ENCODE measurements at regions not wholly inside any gene's neighbourhood (a gene's known extent, or its start where the extent isn't known, plus 50 kb on each side); places are given as distances from the start of the nearest gene placed in this dataset.

DNA sequence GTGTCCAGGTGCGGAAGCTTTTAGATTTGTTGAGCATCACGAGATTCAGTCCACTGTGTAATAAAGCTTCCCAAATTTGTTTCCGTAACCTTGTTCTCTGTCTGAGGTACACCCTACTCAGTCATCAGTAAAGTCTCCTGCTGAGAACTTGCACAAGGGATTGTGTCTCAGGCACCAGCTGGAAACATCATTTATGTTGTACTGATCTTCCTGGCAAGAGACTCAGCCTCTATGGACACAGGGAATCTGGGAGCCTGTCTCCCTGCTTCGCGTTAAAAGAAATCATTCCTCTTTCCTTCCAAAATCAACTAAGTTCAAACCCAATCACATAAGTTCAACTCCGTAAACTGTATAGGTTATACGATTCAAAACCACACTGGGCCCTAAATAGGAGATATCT is 336.8 kb downstream of the GPR37 start:
- H3K27ac ChIP-seq, result no peak overlapping the region
- no peaks in the 10 kb centered on the region for H3K27me3 ChIP-seq
- no peaks in the 10 kb centered on the region for H3K4me1 ChIP-seq
- H3K9me3 ChIP-seq, result no peaks in the 10 kb centered on the region
- DNase-seq (ENCODE audit: extremely low spot score in 2 of 2), result no peak
- H3K36me3 ChIP-seq, result no peaks in the 10 kb centered on the region
- intact Hi-C loops (cut with DNase I), result no loop called here
- TF ChIP-seq POLR2A (IDR thresholded peaks at IDR 0.05) (no peak), POLR2AphosphoS5 (IDR thresholded peaks at IDR 0.05; ENCODE audit: insufficient read depth in 1 of 2, low read depth in 1 of 2) (no peak)
- TF ChIP-seq, protein P1, sequence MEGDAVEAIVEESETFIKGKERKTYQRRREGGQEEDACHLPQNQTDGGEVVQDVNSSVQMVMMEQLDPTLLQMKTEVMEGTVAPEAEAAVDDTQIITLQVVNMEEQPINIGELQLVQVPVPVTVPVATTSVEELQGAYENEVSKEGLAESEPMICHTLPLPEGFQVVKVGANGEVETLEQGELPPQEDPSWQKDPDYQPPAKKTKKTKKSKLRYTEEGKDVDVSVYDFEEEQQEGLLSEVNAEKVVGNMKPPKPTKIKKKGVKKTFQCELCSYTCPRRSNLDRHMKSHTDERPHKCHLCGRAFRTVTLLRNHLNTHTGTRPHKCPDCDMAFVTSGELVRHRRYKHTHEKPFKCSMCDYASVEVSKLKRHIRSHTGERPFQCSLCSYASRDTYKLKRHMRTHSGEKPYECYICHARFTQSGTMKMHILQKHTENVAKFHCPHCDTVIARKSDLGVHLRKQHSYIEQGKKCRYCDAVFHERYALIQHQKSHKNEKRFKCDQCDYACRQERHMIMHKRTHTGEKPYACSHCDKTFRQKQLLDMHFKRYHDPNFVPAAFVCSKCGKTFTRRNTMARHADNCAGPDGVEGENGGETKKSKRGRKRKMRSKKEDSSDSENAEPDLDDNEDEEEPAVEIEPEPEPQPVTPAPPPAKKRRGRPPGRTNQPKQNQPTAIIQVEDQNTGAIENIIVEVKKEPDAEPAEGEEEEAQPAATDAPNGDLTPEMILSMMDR (IDR thresholded peaks at IDR 0.05), result no peak
- H3K4me3 ChIP-seq, result no peak overlapping the region

DNA sequence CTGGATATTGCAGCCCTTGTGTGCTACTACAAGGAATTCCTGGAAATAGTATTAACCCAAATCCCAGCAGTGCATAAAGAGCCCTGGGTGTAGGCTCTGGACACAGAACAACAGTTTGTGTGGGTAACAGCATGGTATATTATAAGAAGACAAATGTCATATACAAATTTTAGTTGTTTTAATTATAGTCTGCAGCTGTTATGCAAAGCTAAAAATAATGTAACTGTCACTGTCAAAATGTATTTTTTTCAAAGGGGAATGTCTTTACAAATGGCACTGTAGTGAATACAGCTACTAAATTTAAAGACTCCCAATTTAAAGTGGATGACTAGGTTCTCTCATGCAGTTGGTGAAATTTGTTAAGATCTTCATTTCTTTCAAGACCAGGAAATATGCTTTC is 339.0 kb downstream of the GPR37 start:
- TF ChIP-seq, protein P1 (IDR thresholded peaks at IDR 0.05), result no peak
- TF ChIP-seq POLR2AphosphoS5 (IDR thresholded peaks at IDR 0.05; ENCODE audit: insufficient read depth in 1 of 2, low read depth in 1 of 2), result no peak
- TF ChIP-seq POLR2A (IDR thresholded peaks at IDR 0.05), result no peak

DNA sequence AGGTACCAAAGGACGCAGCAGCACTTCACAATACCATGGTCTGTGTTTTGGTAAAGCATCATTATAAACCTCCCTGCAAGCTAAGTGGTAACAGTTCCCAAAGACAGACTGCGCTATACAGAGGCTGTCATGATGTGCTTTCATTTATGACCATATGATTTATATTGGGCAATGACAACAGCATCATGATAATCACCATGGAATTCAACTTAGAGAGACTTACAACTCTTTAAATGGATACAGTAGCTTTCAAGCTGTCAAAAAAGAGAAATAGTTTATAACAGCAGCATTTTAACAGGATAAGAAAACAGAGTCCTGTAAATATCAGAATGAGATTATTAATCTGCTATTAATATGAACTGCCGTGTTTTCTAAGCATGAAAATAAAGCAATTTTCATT is 341.7 kb downstream of the GPR37 start:
- Histone ChIP-seq H3K36me3 (no peaks in the 10 kb centered on the region), H3K27me3 (no peaks in the 10 kb centered on the region), H3K4me3 (no peak overlapping the region), H3K9me3 (no peaks in the 10 kb centered on the region), H3K4me1 (no peaks in the 10 kb centered on the region), H3K27ac (no peak overlapping the region)
- no peak for DNase-seq (ENCODE audit: extremely low spot score in 2 of 2)
- intact Hi-C loops (cut with DNase I), result no loop called here
- TF ChIP-seq POLR2A (IDR thresholded peaks at IDR 0.05) (no peak), POLR2AphosphoS5 (IDR thresholded peaks at IDR 0.05; ENCODE audit: insufficient read depth in 1 of 2, low read depth in 1 of 2) (no peak)
- TF ChIP-seq, protein P1 (IDR thresholded peaks at IDR 0.05), result no peak

More for the DNA sequence above, 339.0 kb downstream of the GPR37 start:
- no peaks in the 10 kb centered on the region for H3K9me3 ChIP-seq
- intact Hi-C loops (cut with DNase I), result no loop called here
- no peaks in the 10 kb centered on the region for H3K27me3 ChIP-seq
- DNase-seq (ENCODE audit: extremely low spot score in 2 of 2), result no peak
- no peaks in the 10 kb centered on the region for H3K36me3 ChIP-seq
- H3K4me3 ChIP-seq, result no peak overlapping the region
- H3K4me1 ChIP-seq, result no peaks in the 10 kb centered on the region
- no peak overlapping the region for H3K27ac ChIP-seq

DNA sequence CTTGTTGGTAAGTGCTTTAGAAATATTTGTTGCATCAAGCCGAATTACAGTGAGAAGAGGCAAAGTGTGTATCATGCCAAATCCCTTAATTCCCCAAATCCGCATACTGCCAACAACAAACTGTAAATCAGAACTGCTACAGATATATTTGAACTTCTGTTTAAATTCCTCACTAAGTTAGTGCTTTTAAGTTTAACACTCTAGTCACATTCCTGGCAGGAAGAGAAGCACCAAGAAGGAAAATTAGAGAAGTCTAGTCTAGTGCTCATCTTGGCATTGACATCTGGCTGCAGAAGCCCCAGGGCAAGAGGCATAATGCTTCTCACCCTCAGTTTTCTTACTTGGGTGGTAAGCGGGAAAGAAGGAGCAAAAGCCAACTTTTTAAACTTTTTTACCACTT is 343.5 kb downstream of the GPR37 start:
- intact Hi-C loops (cut with DNase I), result no loop called here
- Histone ChIP-seq H3K4me1 (no peaks in the 10 kb centered on the region), H3K27ac (no peak overlapping the region), H3K36me3 (no peaks in the 10 kb centered on the region), H3K4me3 (no peak overlapping the region), H3K9me3 (no peaks in the 10 kb centered on the region), H3K27me3 (no peaks in the 10 kb centered on the region)
- DNase-seq (ENCODE audit: extremely low spot score in 2 of 2), result no peak
- TF ChIP-seq POLR2AphosphoS5 (IDR thresholded peaks at IDR 0.05; ENCODE audit: insufficient read depth in 1 of 2, low read depth in 1 of 2), result no peak
- no peak for TF ChIP-seq POLR2A (IDR thresholded peaks at IDR 0.05)
- TF ChIP-seq, protein P1 (IDR thresholded peaks at IDR 0.05), result no peak

DNA sequence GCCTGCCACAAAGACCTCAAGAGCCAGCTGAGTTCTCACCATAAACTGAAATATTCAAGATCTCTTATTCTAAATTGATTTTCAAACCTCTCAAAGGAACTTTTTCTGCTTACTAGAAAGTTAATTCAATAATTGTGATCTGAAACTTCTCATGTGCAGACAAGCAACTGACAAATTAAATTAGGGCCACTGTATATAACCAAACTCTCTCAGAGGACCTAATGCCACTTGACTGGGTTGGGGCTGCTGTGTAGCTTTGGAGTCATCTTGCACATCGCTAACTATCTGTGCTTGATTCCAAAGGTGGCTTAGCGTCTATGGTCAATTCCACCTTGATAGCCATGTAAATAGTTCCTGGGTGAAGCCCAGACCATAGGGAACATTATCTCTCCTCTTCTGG is 345.2 kb downstream of the GPR37 start:
- Histone ChIP-seq H3K27me3 (no peaks in the 10 kb centered on the region), H3K4me3 (no peak overlapping the region), H3K36me3 (no peaks in the 10 kb centered on the region), H3K27ac (no peak overlapping the region), H3K4me1 (no peaks in the 10 kb centered on the region), H3K9me3 (no peaks in the 10 kb centered on the region)
- TF ChIP-seq POLR2AphosphoS5 (IDR thresholded peaks at IDR 0.05; ENCODE audit: insufficient read depth in 1 of 2, low read depth in 1 of 2) (no peak), POLR2A (IDR thresholded peaks at IDR 0.05) (no peak)
- TF ChIP-seq, protein P1 (IDR thresholded peaks at IDR 0.05), result no peak
- intact Hi-C loops (cut with DNase I), result no loop called here
- DNase-seq (ENCODE audit: extremely low spot score in 2 of 2), result no peak

All from vagina (tissue), 2 donors.